Activated CD4-positive, alpha-beta T cell treated with anti-CD3 and anti-CD28 coated beads, Interleukin-2, amount 10 ng/mL, durations not matched to agents 7 days and 5 days (primary cell): ENCODE measurements at regions not wholly inside any gene's neighbourhood (a gene's known extent, or its start where the extent isn't known, plus 50 kb on each side); places are given as distances from the start of the nearest gene placed in this dataset.

Experiments
- CTCF ChIA-PET: fragments of 350-600 bp; sonication (Branson Sonifier 250); formaldehyde crosslinking; loops from one replicate; lab custom pipeline; 2021; ENCODE audit warnings: antibody characterized with exemption; lab: Charles Lee
- POLR2A ChIA-PET: fragments of 350-600 bp; sonication (Branson Sonifier 250); formaldehyde crosslinking; loops from one replicate; lab custom pipeline; 2021; ENCODE audit warnings: antibody characterized with exemption; lab: Charles Lee
- DNase-seq: peaks from one replicate; pipeline ENCODE4 v3.0.0-alpha.2; 2020
- H3K27ac Mint-ChIP-seq: one replicate; pipeline ENCODE4 v1.8.0; 2021; ENCODE audit warnings: mild to moderate bottlenecking, moderate library complexity, mixed read lengths
- H3K27me3 Mint-ChIP-seq: one replicate; pipeline ENCODE4 v1.8.0; 2021; ENCODE audit warnings: mixed read lengths
- H3K36me3 Mint-ChIP-seq: one replicate; pipeline ENCODE4 v1.8.0; 2021; ENCODE audit warnings: low read depth, mixed read lengths
- H3K4me1 Mint-ChIP-seq: one replicate; pipeline ENCODE4 v1.8.0; 2021; ENCODE audit warnings: mixed read lengths
- H3K4me3 Mint-ChIP-seq: one replicate; pipeline ENCODE4 v1.8.0; 2021; ENCODE audit warnings: mild to moderate bottlenecking, moderate library complexity, mixed read lengths
- H3K9me3 Mint-ChIP-seq: one replicate; pipeline ENCODE4 v1.8.0; 2021; ENCODE audit warnings: mixed read lengths

DNA sequence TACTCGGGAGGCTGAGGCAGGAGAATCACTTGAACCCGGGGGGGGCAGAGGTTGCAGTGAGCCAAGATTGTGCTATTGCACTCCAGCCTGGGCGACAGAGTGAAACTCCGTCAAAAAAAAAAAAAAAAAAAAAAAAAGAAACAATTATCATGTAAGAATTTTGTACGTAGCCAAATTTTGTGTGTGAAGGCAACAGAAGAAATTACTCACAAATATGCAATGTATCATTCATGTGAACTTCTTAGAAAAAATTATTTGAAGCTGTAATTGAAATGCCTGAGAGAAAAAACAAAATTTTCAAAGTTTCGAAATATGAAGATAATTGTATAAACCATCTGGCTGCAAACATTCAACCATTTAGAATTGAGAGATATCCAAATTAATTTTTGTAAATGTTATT is 204.8 kb upstream of the PARD3B start:
- Mint-ChIP-seq H3K4me1 (no peaks in the 10 kb centered on the region), H3K27me3 (peaks cover 65% of the 10 kb centered on the region), H3K9me3 (no peaks in the 10 kb centered on the region), H3K4me3 (no peak overlapping the region), H3K36me3 (no peaks in the 10 kb centered on the region), H3K27ac (no peak overlapping the region)
- CTCF ChIA-PET: no interaction called here
- no peak for DNase-seq
- POLR2A ChIA-PET: no interaction called here

DNA sequence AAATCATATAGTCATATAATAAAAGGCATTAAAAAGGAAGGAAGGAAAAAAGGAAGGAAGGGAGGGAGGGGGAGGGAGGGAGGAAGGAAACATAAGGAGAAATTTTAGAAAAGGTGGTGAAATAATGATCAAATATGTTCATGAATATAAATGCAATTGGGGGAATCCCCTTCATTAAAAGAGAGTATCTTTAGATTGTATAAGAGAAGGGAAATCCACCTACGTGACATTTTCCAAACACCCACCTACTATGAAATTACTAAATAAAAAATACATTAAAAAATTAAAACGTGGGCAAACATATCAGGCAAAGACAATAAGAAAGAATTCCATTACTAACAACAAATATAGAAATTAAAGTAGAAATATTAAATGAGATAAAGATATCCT is 203.4 kb upstream of the PARD3B start:
- no peaks in the 10 kb centered on the region for H3K4me1 Mint-ChIP-seq
- no peak overlapping the region for H3K4me3 Mint-ChIP-seq
- H3K27ac Mint-ChIP-seq: no peak overlapping the region
- H3K27me3 Mint-ChIP-seq: peaks cover 63% of the 10 kb centered on the region
- H3K36me3 Mint-ChIP-seq: no peaks in the 10 kb centered on the region
- DNase-seq: no peak
- CTCF ChIA-PET: no interaction called here
- POLR2A ChIA-PET: no interaction called here
- no peaks in the 10 kb centered on the region for H3K9me3 Mint-ChIP-seq

DNA sequence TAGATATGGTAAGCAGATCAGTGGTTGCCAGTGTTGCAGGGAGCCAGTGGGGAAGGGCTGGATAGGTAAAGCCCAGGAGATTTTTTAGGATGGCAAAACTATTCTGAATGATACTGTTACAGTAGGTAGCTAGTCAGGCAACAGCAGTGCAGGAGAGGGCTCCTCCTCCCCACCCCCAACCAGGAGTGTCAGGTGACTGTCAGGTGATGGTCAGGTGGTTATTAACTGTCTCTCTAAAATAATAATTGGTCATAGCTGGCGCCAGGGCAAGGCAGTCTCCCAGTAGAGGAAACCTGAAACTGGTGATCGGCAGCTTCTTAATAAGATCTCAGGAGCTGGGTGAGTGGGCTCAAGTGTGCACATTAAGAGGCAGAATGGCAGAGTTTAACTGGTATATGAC is 201.6 kb upstream of the PARD3B start:
- Mint-ChIP-seq H3K27ac (no peak overlapping the region), H3K9me3 (no peaks in the 10 kb centered on the region), H3K27me3 (peaks cover 57% of the 10 kb centered on the region), H3K36me3 (no peaks in the 10 kb centered on the region), H3K4me3 (no peak overlapping the region), H3K4me1 (no peaks in the 10 kb centered on the region)
- CTCF ChIA-PET: no interaction called here
- POLR2A ChIA-PET: no interaction called here
- no peak for DNase-seq

DNA sequence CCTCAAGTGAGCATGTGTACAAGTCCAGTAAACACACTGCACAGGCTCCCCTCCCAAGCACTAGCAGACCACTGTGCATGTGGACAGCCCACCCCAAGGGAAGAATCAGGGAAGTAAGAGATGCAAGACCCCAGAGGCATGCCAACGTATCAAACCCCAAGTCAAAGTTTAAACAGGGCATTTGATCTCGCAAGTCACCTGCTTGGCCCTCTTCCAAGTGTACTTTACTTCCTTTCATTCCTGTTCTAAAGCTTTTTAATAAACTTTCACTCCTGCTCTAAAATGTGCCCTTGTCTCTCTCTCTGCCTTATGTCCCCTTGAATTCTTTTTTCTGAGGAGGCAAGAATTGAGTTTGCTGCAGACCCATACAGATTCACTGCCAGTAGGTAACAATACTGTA is 201.2 kb upstream of the PARD3B start:
- ChIA-PET POLR2A (no interaction called here), CTCF (no interaction called here)
- no peak for DNase-seq
- H3K9me3 Mint-ChIP-seq: no peaks in the 10 kb centered on the region
- peaks cover 55% of the 10 kb centered on the region for H3K27me3 Mint-ChIP-seq
- no peaks in the 10 kb centered on the region for H3K4me1 Mint-ChIP-seq
- no peak overlapping the region for H3K27ac Mint-ChIP-seq
- H3K36me3 Mint-ChIP-seq: no peaks in the 10 kb centered on the region
- H3K4me3 Mint-ChIP-seq: no peak overlapping the region

DNA sequence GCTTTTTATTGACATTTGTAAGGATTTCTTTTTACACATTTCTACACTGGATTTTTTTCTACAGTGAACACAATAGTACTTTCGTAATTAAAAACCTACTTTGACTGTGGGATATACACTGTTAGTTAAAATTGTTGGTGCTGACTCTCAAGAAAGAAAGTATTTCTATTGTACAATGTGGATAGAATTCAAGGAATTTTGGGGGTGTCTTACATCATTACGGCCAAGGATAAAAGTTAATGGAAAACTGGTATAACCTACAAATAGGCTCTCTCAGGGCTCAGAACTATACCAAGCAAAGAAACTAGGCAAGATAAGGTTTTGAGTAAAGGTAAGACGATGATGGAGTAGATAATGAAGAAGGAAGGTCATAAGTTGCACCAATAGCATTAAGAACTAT is 198.4 kb upstream of the PARD3B start:
- peaks cover 46% of the 10 kb centered on the region for H3K27me3 Mint-ChIP-seq
- H3K9me3 Mint-ChIP-seq: no peaks in the 10 kb centered on the region
- DNase-seq: no peak
- H3K4me1 Mint-ChIP-seq: no peaks in the 10 kb centered on the region
- ChIA-PET CTCF (no interaction called here), POLR2A (no interaction called here)
- H3K36me3 Mint-ChIP-seq: no peaks in the 10 kb centered on the region
- no peak overlapping the region for H3K4me3 Mint-ChIP-seq
- no peak overlapping the region for H3K27ac Mint-ChIP-seq

DNA sequence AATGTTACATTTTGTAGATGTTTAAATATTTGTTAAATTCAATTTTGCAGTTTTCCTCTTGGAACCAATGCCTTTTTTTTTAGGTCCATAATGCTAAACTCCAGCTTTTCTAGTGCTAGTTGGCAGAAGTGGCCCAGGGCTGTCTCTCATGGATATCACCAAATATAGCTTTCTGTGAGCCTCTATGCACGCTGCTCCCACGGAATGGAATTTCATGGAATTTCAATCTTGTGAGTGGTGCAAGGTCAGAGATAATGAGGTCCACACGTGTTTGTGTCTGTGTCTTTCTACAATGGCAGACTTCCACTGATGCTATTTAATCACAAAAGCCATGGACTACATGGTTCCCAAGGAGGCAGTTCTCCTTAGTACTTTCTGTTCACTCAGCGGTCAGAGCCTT is 191.5 kb upstream of the PARD3B start:
- CTCF ChIA-PET: no interaction called here
- no peaks in the 10 kb centered on the region for H3K36me3 Mint-ChIP-seq
- H3K27me3 Mint-ChIP-seq: peaks cover 27% of the 10 kb centered on the region
- H3K4me1 Mint-ChIP-seq: no peaks in the 10 kb centered on the region
- POLR2A ChIA-PET: no interaction called here
- H3K27ac Mint-ChIP-seq: no peak overlapping the region
- no peaks in the 10 kb centered on the region for H3K9me3 Mint-ChIP-seq
- H3K4me3 Mint-ChIP-seq: no peak overlapping the region
- no peak for DNase-seq

DNA sequence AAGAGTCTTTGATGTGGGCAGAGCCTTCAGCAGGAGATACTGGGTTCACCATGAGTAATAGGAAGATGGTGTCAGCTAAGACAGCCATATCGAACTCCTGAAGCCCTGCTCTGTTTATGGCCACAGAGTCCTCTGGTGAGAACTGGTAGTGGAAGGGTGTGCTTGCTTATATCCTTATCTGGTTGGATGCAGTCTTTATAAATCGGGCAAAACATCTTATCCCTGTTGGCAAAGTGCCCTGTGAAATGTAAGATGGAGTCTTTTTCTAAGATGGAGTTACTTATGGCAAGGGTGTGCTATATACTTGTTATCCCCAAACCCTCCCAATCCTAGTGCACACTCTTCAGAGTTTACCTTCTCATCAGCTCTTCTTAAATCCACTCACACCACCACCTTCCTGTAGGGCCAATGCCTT is 190.8 kb upstream of the PARD3B start:
- H3K4me3 Mint-ChIP-seq: no peak overlapping the region
- H3K9me3 Mint-ChIP-seq: no peaks in the 10 kb centered on the region
- POLR2A ChIA-PET: no interaction called here

DNA sequence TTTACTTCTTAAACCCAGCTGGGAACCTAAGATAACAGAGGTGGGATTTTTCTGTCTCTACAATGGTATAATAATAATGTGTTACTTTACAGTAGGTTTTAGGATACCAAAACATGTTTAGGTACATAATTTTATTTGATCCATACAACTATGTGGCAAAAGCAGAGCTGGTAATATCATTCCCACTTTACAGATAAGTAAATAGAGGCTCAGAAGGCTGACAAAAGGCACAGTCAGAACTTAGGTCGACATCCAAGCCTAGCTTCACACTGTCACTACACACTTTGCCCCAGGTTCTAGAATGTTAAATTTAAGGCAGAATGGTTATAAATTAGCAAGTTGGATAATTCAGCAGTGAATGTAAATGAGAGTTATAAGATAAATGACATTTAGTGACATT is 189.6 kb upstream of the PARD3B start:
- DNase-seq: no peak
- ChIA-PET POLR2A (no interaction called here), CTCF (no interaction called here)
- H3K4me1 Mint-ChIP-seq: no peaks in the 10 kb centered on the region
- no peak overlapping the region for H3K4me3 Mint-ChIP-seq
- no peaks in the 10 kb centered on the region for H3K36me3 Mint-ChIP-seq
- H3K9me3 Mint-ChIP-seq: no peaks in the 10 kb centered on the region
- no peak overlapping the region for H3K27ac Mint-ChIP-seq
- H3K27me3 Mint-ChIP-seq: peaks cover 26% of the 10 kb centered on the region

More for the DNA sequence above, 190.8 kb upstream of the PARD3B start:
- H3K4me1 Mint-ChIP-seq: no peaks in the 10 kb centered on the region
- CTCF ChIA-PET: no interaction called here
- no peak overlapping the region for H3K27ac Mint-ChIP-seq
- H3K27me3 Mint-ChIP-seq: peaks cover 29% of the 10 kb centered on the region
- no peaks in the 10 kb centered on the region for H3K36me3 Mint-ChIP-seq
- DNase-seq: no peak

DNA sequence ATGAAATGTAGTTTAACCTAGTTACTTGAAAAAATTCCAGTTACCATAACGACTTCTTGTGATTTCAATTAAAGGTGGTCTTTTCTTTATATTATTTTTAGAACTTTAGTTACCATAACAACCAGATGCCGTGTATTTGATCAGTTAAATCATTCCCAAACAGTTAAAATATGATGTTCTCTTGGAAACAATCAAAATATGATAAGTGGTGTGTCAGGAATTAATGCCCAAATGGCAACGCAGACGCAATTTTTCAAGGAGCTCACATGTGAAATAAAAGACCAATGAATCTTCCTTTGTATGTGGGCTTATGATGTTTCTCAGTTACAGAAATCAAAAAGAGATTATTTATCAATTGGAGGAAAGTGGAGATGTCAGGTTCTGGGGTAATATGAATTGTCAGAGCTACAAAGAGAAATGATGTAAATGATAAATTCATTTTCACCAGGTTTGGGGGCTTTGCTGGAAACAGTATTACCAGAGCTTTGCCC is 189.1 kb upstream of the PARD3B start:
- H3K4me1 Mint-ChIP-seq: no peaks in the 10 kb centered on the region
- no peaks in the 10 kb centered on the region for H3K9me3 Mint-ChIP-seq
- no peaks in the 10 kb centered on the region for H3K36me3 Mint-ChIP-seq
- no peak for DNase-seq
- H3K27ac Mint-ChIP-seq: no peak overlapping the region
- no peak overlapping the region for H3K4me3 Mint-ChIP-seq
- ChIA-PET POLR2A (no interaction called here), CTCF (no interaction called here)
- peaks cover 25% of the 10 kb centered on the region for H3K27me3 Mint-ChIP-seq

DNA sequence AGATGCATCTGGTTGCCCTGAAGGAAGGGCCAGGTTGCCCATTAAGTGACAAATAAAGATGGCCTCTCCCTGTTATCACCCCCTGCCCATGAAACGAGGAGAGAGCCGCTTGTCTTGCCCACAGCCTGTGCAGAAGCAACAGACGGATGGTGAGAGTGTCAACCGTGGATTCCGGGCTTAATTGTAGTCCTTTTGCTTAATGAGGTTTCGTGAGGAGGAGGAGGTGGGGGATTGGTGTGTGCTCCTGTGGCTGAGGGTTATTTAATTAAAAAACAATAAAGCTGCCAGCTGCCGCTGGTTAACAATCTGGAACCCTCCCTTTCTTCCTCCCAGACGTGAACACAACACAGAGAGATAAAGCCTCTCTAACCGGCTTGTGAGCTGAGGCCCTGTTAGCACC is 188.0 kb upstream of the PARD3B start:
- Mint-ChIP-seq H3K4me1 (no peaks in the 10 kb centered on the region), H3K27me3 (peaks cover 29% of the 10 kb centered on the region), H3K36me3 (no peaks in the 10 kb centered on the region), H3K4me3 (no peak overlapping the region), H3K27ac (no peak overlapping the region), H3K9me3 (no peaks in the 10 kb centered on the region)
- ChIA-PET CTCF (no interaction called here), POLR2A (no interaction called here)
- DNase-seq: no peak

DNA sequence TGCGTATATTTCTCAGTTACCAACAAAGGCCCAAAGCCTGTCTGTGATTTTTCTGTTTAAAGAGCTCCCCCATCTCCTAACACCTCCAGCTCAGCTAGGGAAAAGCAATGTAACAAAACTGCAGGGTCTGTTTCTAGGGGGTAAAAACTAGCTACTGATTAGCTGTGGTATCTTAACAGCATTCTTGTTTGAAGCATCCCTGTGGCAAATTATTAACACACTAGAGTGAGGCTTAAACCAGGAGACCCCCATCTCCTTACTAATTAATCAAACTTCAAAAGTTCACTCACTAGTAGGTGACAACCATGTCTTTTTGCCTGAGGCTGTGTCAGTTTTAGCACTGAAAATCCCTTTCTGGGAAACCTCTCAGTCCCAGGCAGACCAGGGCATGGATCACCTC is 186.2 kb upstream of the PARD3B start:
- no peak for DNase-seq
- ChIA-PET POLR2A (no interaction called here), CTCF (no interaction called here)
- Mint-ChIP-seq H3K9me3 (no peaks in the 10 kb centered on the region), H3K27ac (no peak overlapping the region), H3K4me3 (no peak overlapping the region), H3K4me1 (no peaks in the 10 kb centered on the region), H3K27me3 (peaks cover 33% of the 10 kb centered on the region), H3K36me3 (no peaks in the 10 kb centered on the region)

DNA sequence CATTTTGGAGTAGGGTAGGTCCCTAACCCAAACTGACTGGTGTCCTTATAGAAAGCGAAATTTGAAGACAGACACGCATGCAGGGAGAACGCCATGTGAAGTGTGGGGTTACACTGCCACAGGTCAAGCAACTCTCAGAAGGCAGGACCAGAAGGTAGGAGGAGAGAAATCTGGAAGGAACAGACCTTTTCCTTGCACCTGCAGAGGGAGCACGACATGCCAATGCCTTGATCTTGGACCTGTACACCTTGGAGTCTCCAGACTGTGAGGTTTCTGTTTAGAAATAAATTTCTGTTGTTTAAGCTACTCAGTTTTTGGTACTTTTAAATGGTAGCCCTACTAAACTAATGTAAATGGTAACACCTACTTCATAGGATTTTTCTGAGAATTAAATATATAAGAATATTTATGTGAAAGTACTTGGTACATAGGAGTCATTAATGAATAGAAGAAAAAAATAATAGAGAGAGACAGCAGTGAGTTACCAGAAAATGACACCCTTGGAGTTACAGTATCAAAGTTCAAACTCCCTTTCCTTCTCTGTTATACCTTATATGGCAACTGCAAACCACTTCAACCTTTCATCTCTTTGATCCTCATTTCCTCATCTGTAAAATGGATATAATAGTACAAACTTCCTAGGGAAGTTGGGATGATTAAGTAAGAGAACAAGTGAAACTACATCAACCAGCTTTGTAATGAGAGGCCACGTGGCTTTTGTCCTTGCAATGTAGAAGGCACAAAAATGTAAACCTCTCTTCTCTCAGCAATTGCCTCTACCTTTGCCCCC is 184.9 kb upstream of the PARD3B start:
- H3K27me3 Mint-ChIP-seq: peaks cover 23% of the 10 kb centered on the region
- no peak overlapping the region for H3K4me3 Mint-ChIP-seq
- ChIA-PET POLR2A (no interaction called here), CTCF (interaction anchor here (1.2 kb wide), 1 partner anchor 366 kb away, joined by 3 read pairs; no protein-coding TSS in a partner anchor)
- H3K36me3 Mint-ChIP-seq: no peaks in the 10 kb centered on the region
- DNase-seq: no peak
- no peak overlapping the region for H3K27ac Mint-ChIP-seq
- H3K4me1 Mint-ChIP-seq: no peaks in the 10 kb centered on the region
- no peaks in the 10 kb centered on the region for H3K9me3 Mint-ChIP-seq

DNA sequence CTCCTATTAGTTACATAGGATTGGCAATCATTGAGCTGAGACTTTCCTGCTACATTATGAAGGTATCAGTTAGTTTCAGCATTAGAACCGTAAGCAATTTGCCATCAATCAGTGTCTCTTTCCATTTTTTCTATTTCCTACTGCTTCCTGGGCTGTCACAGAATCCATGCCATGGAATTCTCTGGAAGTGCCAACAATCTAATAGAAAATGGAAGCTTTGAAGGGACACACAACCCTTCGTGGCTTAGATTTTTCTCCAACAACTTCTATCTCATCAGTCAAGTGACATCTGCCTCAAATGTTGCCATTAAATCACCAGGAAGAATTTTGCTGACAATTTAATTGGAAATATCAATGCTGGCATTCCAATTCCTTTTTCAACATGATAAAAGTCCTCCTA is 183.5 kb upstream of the PARD3B start:
- no peaks in the 10 kb centered on the region for H3K4me1 Mint-ChIP-seq
- no peaks in the 10 kb centered on the region for H3K9me3 Mint-ChIP-seq
- H3K36me3 Mint-ChIP-seq: no peaks in the 10 kb centered on the region
- peaks cover 15% of the 10 kb centered on the region for H3K27me3 Mint-ChIP-seq
- no peak overlapping the region for H3K27ac Mint-ChIP-seq
- H3K4me3 Mint-ChIP-seq: no peak overlapping the region
- no peak for DNase-seq
- ChIA-PET CTCF (interaction anchor here (1.2 kb wide), 1 partner anchor 365 kb away, joined by 3 read pairs; no protein-coding TSS in a partner anchor), POLR2A (no interaction called here)

DNA sequence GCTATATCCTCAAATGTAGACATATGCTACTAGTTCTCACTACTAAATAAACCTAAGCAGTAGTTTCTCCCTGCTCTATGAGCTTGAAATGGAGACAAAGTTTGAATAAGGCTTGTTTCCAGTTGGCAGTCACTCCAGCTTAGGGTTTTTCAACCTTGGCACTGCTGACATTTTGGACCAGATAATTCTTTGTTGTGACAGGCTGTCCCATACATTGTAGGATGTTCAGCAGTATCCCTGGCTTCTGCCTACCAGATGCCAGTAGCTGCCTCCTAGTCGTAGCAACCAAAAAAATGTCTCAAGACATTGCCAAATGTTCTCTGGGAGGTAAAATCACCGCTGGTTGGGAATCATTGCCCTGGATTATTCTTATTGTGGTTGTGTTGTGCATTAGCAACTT is 182.7 kb upstream of the PARD3B start:
- Mint-ChIP-seq H3K36me3 (no peaks in the 10 kb centered on the region), H3K9me3 (no peaks in the 10 kb centered on the region), H3K27me3 (peaks cover 14% of the 10 kb centered on the region), H3K27ac (no peak overlapping the region), H3K4me1 (no peaks in the 10 kb centered on the region), H3K4me3 (no peak overlapping the region)
- DNase-seq: no peak
- POLR2A ChIA-PET: no interaction called here
- CTCF ChIA-PET: no interaction called here
